ENCODE measurements at regions not wholly inside any gene's neighbourhood (a gene's known extent, or its start where the extent isn't known, plus 50 kb on each side); places are given as distances from the start of the nearest gene placed in this dataset.

DNA sequence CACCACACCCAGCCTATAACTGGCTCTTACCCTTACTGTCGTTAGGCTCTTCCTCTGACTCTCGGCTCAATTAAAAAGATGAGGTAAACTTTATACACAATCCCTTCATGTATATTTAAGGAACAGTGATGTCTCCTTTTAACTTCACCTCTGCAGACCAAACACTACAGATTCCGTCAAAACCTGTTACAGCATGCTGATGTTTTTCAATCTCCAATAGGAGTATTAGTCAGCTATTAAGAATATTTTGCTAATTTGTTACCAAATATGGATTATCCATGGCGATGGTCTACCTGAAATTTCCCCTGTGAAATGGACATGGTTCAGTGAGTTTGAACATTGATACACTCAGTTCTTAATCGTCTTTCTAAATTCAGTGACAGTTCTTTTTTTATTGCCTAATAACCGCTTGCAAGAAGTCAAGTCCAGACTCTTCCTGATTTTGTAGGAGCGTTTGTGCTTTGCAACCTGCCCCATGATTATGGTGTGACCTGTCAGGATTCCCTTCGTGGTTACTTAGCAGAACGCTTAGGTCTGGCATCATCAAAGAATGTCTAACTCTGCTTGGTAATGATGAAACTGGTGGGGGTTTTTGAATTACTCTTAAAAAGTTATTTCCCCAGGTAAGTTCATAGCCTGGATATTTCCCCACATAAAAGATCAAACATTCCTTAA lies 72.2 kb upstream of the STOX2 start:
- Histone ChIP-seq H2AFZ (ENCODE audit: low read depth, low read length) (no peak overlapping the region), H3K9me1 (replicated peaks; ENCODE audit: control insufficient read depth, extremely low read depth, insufficient read depth, low read length) (no peaks in the 10 kb centered on the region), H3K27me3 (ENCODE audit: control insufficient read depth in 2 of 2, insufficient read depth in 2 of 2, low read length in 2 of 2) (peaks cover 0 to 1% of the 10 kb centered on the region in 2 experiments), H3K4me3 (replicated peaks in 1 of 3; ENCODE audit: insufficient read depth in 1 of 3, low read depth in 1 of 3, low read length in 3 of 3) (no peak overlapping the region), H3K79me2 (ENCODE audit: control insufficient read depth, insufficient read depth, low read length) (no peaks in the 10 kb centered on the region), H3K27ac (ENCODE audit: insufficient read depth, low read depth, low read length) (no peak overlapping the region), H3K36me3 (ENCODE audit: control insufficient read depth in 2 of 2, extremely low read depth in 1 of 2, insufficient read depth in 2 of 2, low read length in 2 of 2) (no peaks in the 10 kb centered on the region), H3K9me3 (replicated peaks; ENCODE audit: control insufficient read depth, insufficient read depth, low read length) (no peaks in the 10 kb centered on the region), H3K4me2 (ENCODE audit: insufficient read depth, low read length) (no peak overlapping the region), H4K20me1 (replicated peaks; ENCODE audit: control insufficient read depth, extremely low read depth, insufficient read depth, low read length) (no peaks in the 10 kb centered on the region), H3K9ac (replicated peaks; ENCODE audit: extremely low read depth, insufficient read depth, low read length) (no peak overlapping the region), H3K4me1 (ENCODE audit: control insufficient read depth, extremely low read depth, insufficient read depth, low read length) (no peaks in the 10 kb centered on the region)
- ChIA-PET POLR2A (no interaction called here), CTCF (interaction anchor here (0.6 to 1.9 kb wide), 2 partner anchors 8 to 419 kb away, joined by 5 to 6 read pairs; no protein-coding TSS in a partner anchor)
- FAIRE-seq = no peak
- no peak for DNase-seq (ENCODE audit: low read depth, low spot score)
- TF ChIP-seq GATA2 (IDR thresholded peaks at IDR 0.05; ENCODE audit: insufficient read depth, insufficient read length, low read depth, low read length) = no peak
- no peak for TF ChIP-seq CTCF (IDR thresholded peaks at IDR 0.05; ENCODE audit: extremely low read depth in 1 of 2, insufficient read depth in 1 of 2, low read depth in 1 of 2, low read length in 2 of 2)
- TF ChIP-seq FOS (IDR thresholded peaks at IDR 0.05; ENCODE audit: borderline replicate concordance, insufficient read depth, low read length) = no peak
- TF ChIP-seq MYC (IDR thresholded peaks at IDR 0.05; ENCODE audit: low read depth, low read length) = no peak
- no peak for TF ChIP-seq POLR2A (IDR thresholded peaks at IDR 0.05; ENCODE audit: low read depth, low read length)
- no peak for TF ChIP-seq JUN (IDR thresholded peaks at IDR 0.05; ENCODE audit: borderline replicate concordance, insufficient read depth, insufficient read length, low read depth)
- TF ChIP-seq POLR2AphosphoS5 (IDR thresholded peaks at IDR 0.05; ENCODE audit: insufficient read depth, low read depth, low read length) = no peak
- TF ChIP-seq MAX (IDR thresholded peaks at IDR 0.05; ENCODE audit: insufficient read depth, insufficient read length) = no peak
- TF ChIP-seq EZH2 (IDR thresholded peaks at IDR 0.05; ENCODE audit: borderline replicate concordance, low read depth, low read length, severe bottlenecking) = no peak
- intact Hi-C loops (cut with micrococcal nuclease) (no loop called here), dilution Hi-C loops (cut with MboI; ENCODE audit: extremely low pct_ligation_motif_present, low sequenced_read_pairs) (no loop called here)
- BruUV-seq (replicated peaks) = no TSS peak
